ENCODE measurements at regions not wholly inside any gene's neighbourhood (a gene's known extent, or its start where the extent isn't known, plus 50 kb on each side); places are given as distances from the start of the nearest gene placed in this dataset.

DNA sequence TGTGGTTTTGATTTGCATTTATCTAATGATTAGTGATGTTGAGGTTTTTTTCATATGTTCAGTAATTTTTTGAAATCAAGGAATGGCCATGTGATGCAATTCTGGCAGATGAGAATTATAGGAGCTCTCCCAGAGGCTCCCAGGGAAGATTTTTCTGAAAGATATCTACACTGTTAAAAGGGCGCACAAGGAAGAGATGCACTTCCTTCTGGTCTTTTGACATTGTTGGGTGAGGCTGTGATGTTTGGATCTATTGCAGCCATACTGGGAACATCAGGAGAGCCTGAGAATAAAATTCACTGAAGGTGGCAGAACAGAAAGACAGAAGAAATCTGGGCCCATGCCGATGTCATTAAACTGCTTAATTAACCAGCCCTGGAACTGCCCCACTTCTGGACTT is 108.5 kb downstream of the DDX1 start:
- TF ChIP-seq, protein P1, sequence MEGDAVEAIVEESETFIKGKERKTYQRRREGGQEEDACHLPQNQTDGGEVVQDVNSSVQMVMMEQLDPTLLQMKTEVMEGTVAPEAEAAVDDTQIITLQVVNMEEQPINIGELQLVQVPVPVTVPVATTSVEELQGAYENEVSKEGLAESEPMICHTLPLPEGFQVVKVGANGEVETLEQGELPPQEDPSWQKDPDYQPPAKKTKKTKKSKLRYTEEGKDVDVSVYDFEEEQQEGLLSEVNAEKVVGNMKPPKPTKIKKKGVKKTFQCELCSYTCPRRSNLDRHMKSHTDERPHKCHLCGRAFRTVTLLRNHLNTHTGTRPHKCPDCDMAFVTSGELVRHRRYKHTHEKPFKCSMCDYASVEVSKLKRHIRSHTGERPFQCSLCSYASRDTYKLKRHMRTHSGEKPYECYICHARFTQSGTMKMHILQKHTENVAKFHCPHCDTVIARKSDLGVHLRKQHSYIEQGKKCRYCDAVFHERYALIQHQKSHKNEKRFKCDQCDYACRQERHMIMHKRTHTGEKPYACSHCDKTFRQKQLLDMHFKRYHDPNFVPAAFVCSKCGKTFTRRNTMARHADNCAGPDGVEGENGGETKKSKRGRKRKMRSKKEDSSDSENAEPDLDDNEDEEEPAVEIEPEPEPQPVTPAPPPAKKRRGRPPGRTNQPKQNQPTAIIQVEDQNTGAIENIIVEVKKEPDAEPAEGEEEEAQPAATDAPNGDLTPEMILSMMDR (IDR thresholded peaks at IDR 0.05), result no peak
- TF ChIP-seq TCF7L2 (IDR thresholded peaks at IDR 0.05; ENCODE audit: low read depth, low read length) (no peak), POLR2AphosphoS5 (IDR thresholded peaks at IDR 0.05; ENCODE audit: low read depth, low read length) (no peak), SIN3A (IDR thresholded peaks at IDR 0.05; ENCODE audit: borderline replicate concordance, insufficient read depth, low read depth, low read length) (no peak)
- TF ChIP-seq, protein P2, sequence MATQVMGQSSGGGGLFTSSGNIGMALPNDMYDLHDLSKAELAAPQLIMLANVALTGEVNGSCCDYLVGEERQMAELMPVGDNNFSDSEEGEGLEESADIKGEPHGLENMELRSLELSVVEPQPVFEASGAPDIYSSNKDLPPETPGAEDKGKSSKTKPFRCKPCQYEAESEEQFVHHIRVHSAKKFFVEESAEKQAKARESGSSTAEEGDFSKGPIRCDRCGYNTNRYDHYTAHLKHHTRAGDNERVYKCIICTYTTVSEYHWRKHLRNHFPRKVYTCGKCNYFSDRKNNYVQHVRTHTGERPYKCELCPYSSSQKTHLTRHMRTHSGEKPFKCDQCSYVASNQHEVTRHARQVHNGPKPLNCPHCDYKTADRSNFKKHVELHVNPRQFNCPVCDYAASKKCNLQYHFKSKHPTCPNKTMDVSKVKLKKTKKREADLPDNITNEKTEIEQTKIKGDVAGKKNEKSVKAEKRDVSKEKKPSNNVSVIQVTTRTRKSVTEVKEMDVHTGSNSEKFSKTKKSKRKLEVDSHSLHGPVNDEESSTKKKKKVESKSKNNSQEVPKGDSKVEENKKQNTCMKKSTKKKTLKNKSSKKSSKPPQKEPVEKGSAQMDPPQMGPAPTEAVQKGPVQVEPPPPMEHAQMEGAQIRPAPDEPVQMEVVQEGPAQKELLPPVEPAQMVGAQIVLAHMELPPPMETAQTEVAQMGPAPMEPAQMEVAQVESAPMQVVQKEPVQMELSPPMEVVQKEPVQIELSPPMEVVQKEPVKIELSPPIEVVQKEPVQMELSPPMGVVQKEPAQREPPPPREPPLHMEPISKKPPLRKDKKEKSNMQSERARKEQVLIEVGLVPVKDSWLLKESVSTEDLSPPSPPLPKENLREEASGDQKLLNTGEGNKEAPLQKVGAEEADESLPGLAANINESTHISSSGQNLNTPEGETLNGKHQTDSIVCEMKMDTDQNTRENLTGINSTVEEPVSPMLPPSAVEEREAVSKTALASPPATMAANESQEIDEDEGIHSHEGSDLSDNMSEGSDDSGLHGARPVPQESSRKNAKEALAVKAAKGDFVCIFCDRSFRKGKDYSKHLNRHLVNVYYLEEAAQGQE (IDR thresholded peaks at IDR 0.05; ENCODE audit: insufficient read depth in 1 of 2, low read depth in 2 of 2, low read length in 1 of 2), result no peak
